PC-3 (cell line): ENCODE measurements at regions not wholly inside any gene's neighbourhood (a gene's known extent, or its start where the extent isn't known, plus 50 kb on each side); places are given as distances from the start of the nearest gene placed in this dataset.

ENCODE experiments used
- ATAC-seq: fragments of 200-7000 bp; cut with Tn5 transposase; 2 replicates; pipeline ENCODE4 v1.9.1; 2020; ENCODE audit warnings: mild to moderate bottlenecking, moderate library complexity
- BruUV-seq: library from RNA; stranded (reverse); fragments of 400-500 nt; replicated peaks from 2 replicates; lab custom pipeline; 2021; lab: Mats Ljungman, UMichigan
- CTCF ChIA-PET: fragments of 300-600 bp; sonication (Branson Sonifier 250); formaldehyde crosslinking; loops from one replicate; lab custom pipeline; 2022; ENCODE audit warnings: antibody characterized with exemption; lab: Charles Lee
- POLR2A ChIA-PET: fragments of 300-600 bp; sonication (Branson Sonifier 250); formaldehyde crosslinking; loops from one replicate; lab custom pipeline; 2022; ENCODE audit warnings: antibody characterized with exemption; ENCODE audit not compliant: unreplicated experiment; lab: Charles Lee
- DNase-seq: peaks from one replicate; pipeline ENCODE4 v3.0.0-alpha.2; 2015
- H2AFZ ChIP-seq: fragments of 300-600 bp; sonication (generic); 2 replicates; pipeline ENCODE4 v1.6.0; 2016; ENCODE audit warnings: antibody characterized with exemption, low read length
- H3F3A ChIP-seq: fragments of 300-600 bp; sonication (generic); one replicate; pipeline ENCODE4 v1.6.0; 2017; ENCODE audit warnings: antibody characterized with exemption, low read length, control low read depth, mild to moderate bottlenecking; ENCODE audit not compliant: unreplicated experiment
- H3K27ac ChIP-seq: fragments of 300-600 bp; sonication (generic); 2 replicates; pipeline ENCODE4 v1.5.1; 2016; ENCODE audit warnings: mild to moderate bottlenecking, low read length
- H3K27me3 ChIP-seq: fragments of 300-600 bp; sonication (generic); 2 replicates; pipeline ENCODE4 v1.6.1; 2016; ENCODE audit warnings: low read length, mixed read lengths
- H3K36me3 ChIP-seq: fragments of 300-600 bp; sonication (generic); 2 replicates; pipeline ENCODE4 v1.6.1; 2016; ENCODE audit warnings: low read depth, mixed run types, low read length, mixed read lengths
- H3K4me1 ChIP-seq: fragments of 300-600 bp; sonication (generic); 2 replicates; pipeline ENCODE4 v1.5.1; 2016; ENCODE audit warnings: low read length; ENCODE audit not compliant: insufficient read depth
- H3K4me2 ChIP-seq: fragments of 300-600 bp; sonication (generic); 2 replicates; pipeline ENCODE4 v1.6.0; 2016; ENCODE audit warnings: low read length
- H3K4me3 ChIP-seq: fragments of 300-600 bp; sonication (generic); 2 replicates; pipeline ENCODE4 v1.5.1; 2016; ENCODE audit warnings: mild to moderate bottlenecking, low read length, mixed read lengths
- H3K79me2 ChIP-seq: fragments of 300-600 bp; sonication (generic); 2 replicates; pipeline ENCODE4 v1.6.1; 2017; ENCODE audit warnings: low read length, mixed read lengths
- H3K9ac ChIP-seq: fragments of 300-600 bp; sonication (generic); 2 replicates; pipeline ENCODE4 v1.6.0; 2016; ENCODE audit warnings: mild to moderate bottlenecking, low read length
- H3K9me2 ChIP-seq: fragments of 300-600 bp; sonication (generic); replicated peaks from 2 replicates; pipeline ENCODE4 v1.6.1; 2016; ENCODE audit warnings: mixed run types, low read length, mixed read lengths
- H3K9me3 ChIP-seq: fragments of 300-600 bp; sonication (generic); 2 replicates; pipeline ENCODE4 v1.6.1; 2016; ENCODE audit warnings: low read length, mixed read lengths
- H4K20me1 ChIP-seq: fragments of 300-600 bp; sonication (generic); 2 replicates; pipeline ENCODE4 v1.6.1; 2016; ENCODE audit warnings: low read length, mixed read lengths
- CTCF ChIP-seq: fragments of 300-600 bp; sonication (generic); conservative IDR thresholded peaks from 2 replicates; pipeline ENCODE4 v1.5.1; 2017; ENCODE audit warnings: antibody characterized with exemption, low read depth, mild to moderate bottlenecking, low read length
- EZH2 ChIP-seq: fragments of 300-600 bp; sonication (generic); IDR thresholded peaks from one replicate; pipeline ENCODE4 v1.6.1; 2017; ENCODE audit warnings: antibody characterized with exemption, mild to moderate bottlenecking, low read length; ENCODE audit not compliant: unreplicated experiment
- EZH2phosphoT487 ChIP-seq: fragments of 300-600 bp; sonication (generic); IDR thresholded peaks from 2 replicates; pipeline ENCODE4 v1.6.1; 2018; ENCODE audit warnings: mild to moderate bottlenecking, antibody characterized with exemption, low read length, borderline replicate concordance
- intact Hi-C: fragments of 100-400 bp; cut with micrococcal nuclease; formaldehyde crosslinking; loops from 2 replicates; pipeline ENCODE4 v1.9.0; 2023

- TF ChIP-seq EZH2phosphoT487 (no peak), EZH2 (no peak), CTCF (no peak)
- no peak overlapping the region for H2AFZ ChIP-seq
- CTCF ChIA-PET, result no interaction called here
Observed at GRCh38 chr6:113208726-113209125, 648.4 kb upstream of the MARCKS start.

GRCh38 chr6:113209315-113209714 lies 647.8 kb upstream of the MARCKS start:
- Histone ChIP-seq H4K20me1 (no peaks in the 10 kb centered on the region), H2AFZ (no peak overlapping the region), H3K36me3 (no peaks in the 10 kb centered on the region), H3F3A (no peaks in the 10 kb centered on the region), H3K79me2 (no peaks in the 10 kb centered on the region), H3K27me3 (no peaks in the 10 kb centered on the region), H3K4me1 (no peaks in the 10 kb centered on the region), H3K27ac (no peak overlapping the region), H3K9me2 (no peaks in the 10 kb centered on the region), H3K9me3 (no peaks in the 10 kb centered on the region), H3K4me3 (no peak overlapping the region), H3K4me2 (no peak overlapping the region), H3K9ac (no peak overlapping the region)
- ATAC-seq, result no peak
- TF ChIP-seq EZH2, result no peak
- TF ChIP-seq CTCF, result no peak
- TF ChIP-seq EZH2phosphoT487, result no peak
- no peak for DNase-seq
- CTCF ChIA-PET, result no interaction called here
- BruUV-seq, result no TSS peak
- intact Hi-C loops, result no loop called here
- POLR2A ChIA-PET, result no interaction called here

More at GRCh38 chr6:113208726-113209125, 648.4 kb upstream of the MARCKS start:
- Histone ChIP-seq H3K27me3 (no peaks in the 10 kb centered on the region), H3F3A (no peaks in the 10 kb centered on the region), H3K4me2 (no peak overlapping the region), H3K9ac (no peak overlapping the region), H3K79me2 (no peaks in the 10 kb centered on the region), H3K4me3 (no peak overlapping the region), H3K9me2 (no peaks in the 10 kb centered on the region), H3K36me3 (no peaks in the 10 kb centered on the region), H3K4me1 (no peaks in the 10 kb centered on the region), H4K20me1 (no peaks in the 10 kb centered on the region), H3K27ac (no peak overlapping the region), H3K9me3 (no peaks in the 10 kb centered on the region)
- DNase-seq, result no peak
- intact Hi-C loops, result no loop called here
- ATAC-seq, result no peak
- BruUV-seq, result no TSS peak
- POLR2A ChIA-PET, result no interaction called here

- CTCF ChIA-PET, result no interaction called here
- Histone ChIP-seq H2AFZ (no peak overlapping the region), H3F3A (no peaks in the 10 kb centered on the region)
Observed at GRCh38 chr6:113211170-113211569, 646.0 kb upstream of the MARCKS start.

More at GRCh38 chr6:113211170-113211569, 646.0 kb upstream of the MARCKS start:
- Histone ChIP-seq H3K4me2 (no peak overlapping the region), H3K27ac (no peak overlapping the region), H3K4me1 (no peaks in the 10 kb centered on the region), H3K9ac (no peak overlapping the region), H4K20me1 (no peaks in the 10 kb centered on the region), H3K9me2 (no peaks in the 10 kb centered on the region), H3K36me3 (no peaks in the 10 kb centered on the region), H3K79me2 (no peaks in the 10 kb centered on the region), H3K4me3 (no peak overlapping the region), H3K27me3 (no peaks in the 10 kb centered on the region), H3K9me3 (no peaks in the 10 kb centered on the region)
- POLR2A ChIA-PET, result no interaction called here
- DNase-seq (no peak), ATAC-seq (no peak)
- intact Hi-C loops, result no loop called here
- BruUV-seq, result no TSS peak
- TF ChIP-seq CTCF, result no peak
- no peak for TF ChIP-seq EZH2
- no peak for TF ChIP-seq EZH2phosphoT487
